HG03521 (cell line): ENCODE measurements at regions not wholly inside any gene's neighbourhood (a gene's known extent, or its start where the extent isn't known, plus 50 kb on each side); places are given as distances from the start of the nearest gene placed in this dataset.

ENCODE experiments used
- ATAC-seq: cut with Tn5 transposase; IDR thresholded peaks from one replicate; pipeline ENCODE4 v1.9.1; 2021; ENCODE audit warnings: mild to moderate bottlenecking, moderate library complexity; ENCODE audit not compliant: unreplicated experiment

- ATAC-seq: no peak
Measured at GRCh38 chr1:60753036-60753900, 329.1 kb upstream of the NFIA start.

- no peak for ATAC-seq
Measured at GRCh38 chr1:60751306-60751705, 331.1 kb upstream of the NFIA start.

- ATAC-seq: no peak
Measured at GRCh38 chr1:60747353-60747752, 335.0 kb upstream of the NFIA start.

DNA sequence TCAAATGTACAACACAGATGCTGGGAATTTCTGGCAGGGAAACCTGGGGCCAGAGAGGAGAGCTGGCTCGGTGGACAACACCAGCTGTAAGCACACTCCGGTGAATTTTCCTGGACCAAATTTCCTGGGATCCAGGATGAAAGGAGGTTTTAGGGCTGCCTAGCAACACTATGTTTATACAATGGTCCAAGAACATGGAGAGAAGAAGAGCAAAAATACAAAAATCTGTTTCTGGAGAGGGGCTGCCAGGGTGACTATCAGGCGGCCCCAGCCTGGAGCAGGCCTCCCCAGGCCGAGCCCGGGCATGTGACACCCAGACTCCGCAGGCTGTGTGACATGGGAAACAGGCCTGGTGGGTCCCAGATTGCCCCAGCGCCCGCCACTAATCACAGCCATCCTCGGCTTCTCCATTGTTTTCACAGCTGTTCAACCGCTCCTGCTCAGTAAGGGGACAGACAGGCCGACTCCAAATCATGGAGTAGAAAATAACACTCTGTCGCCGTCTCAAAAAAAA lies 336.0 kb upstream of the NFIA start:
- no peak for ATAC-seq

DNA sequence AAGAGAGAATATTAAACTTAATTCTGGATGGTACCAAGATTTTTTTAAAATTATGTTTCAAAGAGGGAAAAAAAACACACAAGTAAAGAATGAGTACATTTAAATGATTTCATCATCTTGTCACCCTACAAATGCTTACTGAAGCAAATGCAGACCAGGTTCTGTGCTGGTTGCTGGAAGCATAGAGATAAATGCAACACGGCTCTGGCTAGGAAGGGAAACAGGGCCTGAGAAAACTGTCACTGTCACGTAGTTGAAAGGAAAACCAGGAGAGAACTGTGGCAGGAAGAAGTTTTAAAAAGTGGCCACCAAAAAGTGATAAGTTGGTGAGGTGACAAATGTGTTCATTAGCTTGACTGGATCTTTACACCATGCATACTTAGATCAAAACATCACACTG lies 336.9 kb upstream of the NFIA start:
- no peak for ATAC-seq

DNA sequence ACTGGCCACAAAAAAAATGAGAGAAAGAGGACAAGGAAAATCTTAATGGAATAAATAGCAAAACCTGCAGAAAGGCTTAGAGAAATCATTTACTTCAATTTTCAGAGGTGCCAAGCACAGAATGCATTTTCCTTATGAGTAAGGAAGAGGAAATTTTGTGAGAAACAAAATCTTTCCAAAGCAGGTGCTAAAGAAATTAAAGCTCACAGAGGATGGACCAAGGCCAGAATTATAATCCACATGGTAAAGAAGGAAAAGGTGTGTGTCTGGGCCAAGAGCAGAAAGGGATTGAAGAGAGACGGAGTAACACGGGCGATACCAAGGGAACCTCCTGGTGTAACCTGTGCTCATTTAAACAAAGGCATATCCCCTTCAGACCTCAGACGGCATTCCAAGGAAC lies 340.0 kb upstream of the NFIA start:
- no peak for ATAC-seq

DNA sequence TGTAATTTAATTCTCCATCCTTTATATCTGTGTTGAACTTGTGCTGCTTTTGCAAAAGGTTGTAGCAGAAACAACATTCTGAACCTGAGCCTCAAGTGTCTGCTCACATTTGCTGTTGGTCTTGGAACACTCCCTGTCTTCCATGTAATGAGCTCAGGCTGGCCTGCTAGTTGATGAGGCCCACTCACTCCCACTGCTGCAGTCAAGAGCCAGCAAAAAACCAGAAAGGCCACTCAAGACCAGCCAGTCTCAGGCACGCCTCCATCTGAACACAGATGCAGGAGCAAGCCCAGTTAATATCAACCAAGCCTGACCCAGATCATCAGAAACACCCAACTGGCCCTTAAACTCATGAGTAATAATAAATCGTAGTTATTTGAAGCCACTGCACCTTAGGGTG lies 342.2 kb upstream of the NFIA start:
- no peak for ATAC-seq

DNA sequence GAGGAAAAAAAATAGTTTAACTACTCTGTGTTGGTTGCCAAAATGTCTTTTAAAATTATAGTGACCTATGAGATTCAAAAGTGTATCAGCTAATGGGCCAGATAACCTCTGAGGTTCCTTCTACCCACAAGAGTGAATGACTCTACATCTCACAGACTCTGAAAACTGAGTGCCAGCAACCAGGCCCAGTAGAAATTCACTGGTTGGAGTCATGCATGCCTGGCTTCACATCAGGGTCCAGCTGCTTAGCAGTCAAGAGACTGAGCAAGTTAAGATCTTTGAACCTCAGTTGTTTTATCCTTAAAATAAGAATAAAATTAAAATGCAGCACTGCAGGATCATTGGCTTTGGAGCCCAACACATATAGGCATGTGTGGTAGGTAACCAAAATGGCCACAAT lies 342.6 kb upstream of the NFIA start:
- no peak for ATAC-seq

- no peak for ATAC-seq
Measured at GRCh38 chr1:60732977-60733401, 349.4 kb upstream of the NFIA start.

DNA sequence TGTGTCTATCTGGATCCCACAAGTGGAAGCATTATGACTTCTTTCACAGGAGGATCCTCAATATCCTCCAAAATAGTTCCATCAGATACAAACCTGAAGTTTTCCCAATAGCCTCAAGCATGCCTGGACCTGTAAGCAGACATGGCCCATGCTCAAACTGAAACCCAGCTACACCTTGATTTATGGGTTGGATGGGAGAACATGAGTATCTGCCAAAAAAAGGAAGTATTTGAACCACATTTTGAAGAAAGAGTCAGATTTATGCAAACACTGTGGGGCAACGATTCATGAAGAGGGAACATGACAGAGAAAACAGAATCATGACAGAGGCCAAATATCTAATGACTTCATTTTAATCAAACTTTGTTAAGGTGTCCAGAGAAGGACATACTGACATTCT lies 351.0 kb upstream of the NFIA start:
- ATAC-seq: no peak

- ATAC-seq: no peak
Measured at GRCh38 chr1:60727552-60727951, 354.8 kb upstream of the NFIA start.

DNA sequence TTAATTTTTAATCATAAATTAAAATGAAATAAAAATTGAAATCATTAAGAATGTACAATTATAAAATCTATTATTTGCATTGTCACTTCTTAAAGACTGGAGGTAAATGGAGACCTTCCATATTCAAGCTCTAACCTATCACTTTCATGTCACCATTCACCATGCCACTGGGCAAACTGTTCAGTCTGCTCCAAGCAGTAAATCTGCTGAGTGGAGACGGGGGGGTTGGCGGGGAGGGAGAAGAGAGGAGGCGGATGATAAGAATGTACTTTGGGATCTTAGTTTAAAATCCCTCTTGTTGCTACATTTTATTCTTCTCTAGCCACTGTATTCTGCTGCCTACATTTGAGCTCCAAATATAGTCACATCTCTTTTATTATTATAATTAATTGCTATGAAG lies 365.9 kb upstream of the NFIA start:
- ATAC-seq: no peak

DNA sequence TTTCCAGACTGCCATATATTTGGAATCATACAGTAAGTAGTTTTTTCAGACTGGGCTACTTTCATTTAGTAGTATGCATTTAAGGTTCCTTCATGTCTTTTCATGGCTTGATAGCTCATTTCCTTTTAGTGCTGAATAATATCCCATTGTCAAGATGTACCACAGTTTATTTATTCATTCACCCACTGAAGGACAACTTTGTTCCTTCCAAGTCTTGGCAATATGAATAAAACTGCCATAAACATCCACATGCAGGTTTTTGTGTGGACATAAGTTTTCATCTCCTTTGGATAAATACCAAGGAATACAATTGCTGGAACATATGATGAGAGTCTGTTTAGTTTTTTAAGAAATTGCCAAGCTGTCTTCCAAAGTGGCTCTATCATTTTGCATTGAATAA lies 366.4 kb upstream of the NFIA start:
- ATAC-seq: no peak

GRCh38 chr1:60709426-60709825 lies 372.9 kb upstream of the NFIA start:
- ATAC-seq: no peak

DNA sequence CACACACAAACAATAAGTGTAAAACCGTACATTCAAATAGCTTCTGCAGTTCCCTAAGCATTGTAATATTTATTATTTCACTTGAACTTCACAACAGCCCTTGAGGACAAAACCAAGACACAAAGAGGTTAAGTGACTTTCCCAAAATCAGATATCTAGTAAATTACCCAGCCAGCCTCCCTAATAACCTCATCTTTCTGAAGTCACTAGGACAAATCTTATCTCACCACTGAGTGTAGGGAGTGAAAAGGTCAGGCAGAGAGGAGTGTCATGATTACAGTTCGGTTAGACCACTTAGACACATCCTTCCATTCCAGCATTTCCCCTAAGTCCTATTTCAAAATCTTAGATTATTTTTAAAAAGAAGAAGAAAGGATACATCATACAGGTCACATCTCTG lies 377.3 kb upstream of the NFIA start:
- ATAC-seq: no peak

- ATAC-seq: no peak
Measured at GRCh38 chr1:60703155-60703554, 379.2 kb upstream of the NFIA start.

DNA sequence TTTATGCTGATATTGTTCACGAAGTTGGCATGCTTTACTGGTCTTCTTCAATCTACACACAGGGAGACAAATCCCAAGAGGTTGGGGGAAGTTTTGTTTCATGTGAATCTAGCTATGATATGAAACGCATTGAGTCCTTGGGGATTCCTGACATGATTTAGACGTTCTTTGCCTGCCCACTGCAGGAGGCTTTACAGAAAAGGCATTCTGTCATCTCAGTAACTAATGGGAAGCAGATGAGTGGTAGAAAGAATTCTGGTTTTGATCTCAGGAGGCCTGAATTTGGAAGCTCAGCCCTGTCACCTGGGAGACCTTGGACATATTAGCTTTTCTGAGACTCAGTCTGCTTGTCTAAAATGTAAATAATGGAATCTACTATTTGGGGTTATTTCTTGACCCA lies 383.0 kb upstream of the NFIA start:
- no peak for ATAC-seq

DNA sequence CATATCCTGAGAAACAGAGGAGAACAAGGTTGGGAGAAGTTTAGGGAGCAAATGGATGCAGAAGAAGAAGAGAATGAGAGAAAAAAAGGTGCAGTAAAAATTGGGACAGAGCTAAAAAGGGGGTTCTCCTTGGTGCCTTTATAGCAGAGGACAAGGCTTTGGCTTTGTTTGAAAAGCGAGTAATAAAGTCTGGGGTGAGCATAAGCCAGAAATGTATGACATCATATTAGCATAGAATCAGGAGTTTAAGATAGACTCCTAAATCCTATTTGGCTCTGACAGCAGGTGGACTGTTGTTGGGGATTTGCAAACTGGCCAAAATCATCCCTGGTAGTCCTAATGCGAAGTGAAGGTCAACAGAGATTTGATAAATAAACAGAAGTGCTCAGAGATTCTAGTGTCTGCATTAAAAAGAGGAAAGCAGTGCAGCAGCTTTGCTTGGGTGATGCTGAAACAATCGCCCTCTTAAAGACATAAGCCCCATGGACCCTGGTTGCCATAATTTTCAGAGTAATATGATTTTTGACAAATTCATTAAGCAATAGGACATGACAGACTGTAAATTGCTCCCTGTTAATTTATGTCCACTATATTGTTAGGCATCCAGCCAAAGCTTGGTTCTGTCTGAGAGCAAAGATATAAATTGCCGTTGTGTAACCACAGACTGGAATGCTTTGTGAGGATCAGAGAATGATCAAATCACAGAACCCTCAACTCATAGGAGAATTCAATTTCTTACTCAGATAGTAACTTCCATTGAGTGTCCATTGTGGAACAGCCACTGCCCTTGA lies 385.0 kb upstream of the NFIA start:
- no peak for ATAC-seq

DNA sequence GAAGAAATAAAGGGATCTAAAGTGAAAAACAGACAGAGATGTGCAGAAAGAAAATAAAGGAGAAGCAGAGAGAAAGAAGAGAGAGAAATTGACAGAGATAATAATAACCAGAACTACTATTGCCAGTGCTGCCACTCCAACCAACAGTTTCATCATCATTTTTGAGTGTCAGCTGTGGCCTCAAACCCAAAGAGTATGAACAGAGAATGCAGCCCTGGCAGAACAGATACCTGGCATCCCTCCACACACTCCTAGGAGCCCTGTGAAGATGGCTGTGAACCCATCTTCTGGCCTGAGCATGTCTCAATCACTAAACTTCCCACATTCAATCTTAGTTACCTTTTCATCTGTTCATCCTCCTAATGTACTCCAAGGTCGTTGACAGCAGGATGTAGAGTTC lies 385.8 kb upstream of the NFIA start:
- ATAC-seq: no peak

GRCh38 chr1:60695716-60696171 lies 386.6 kb upstream of the NFIA start:
- no peak for ATAC-seq

DNA sequence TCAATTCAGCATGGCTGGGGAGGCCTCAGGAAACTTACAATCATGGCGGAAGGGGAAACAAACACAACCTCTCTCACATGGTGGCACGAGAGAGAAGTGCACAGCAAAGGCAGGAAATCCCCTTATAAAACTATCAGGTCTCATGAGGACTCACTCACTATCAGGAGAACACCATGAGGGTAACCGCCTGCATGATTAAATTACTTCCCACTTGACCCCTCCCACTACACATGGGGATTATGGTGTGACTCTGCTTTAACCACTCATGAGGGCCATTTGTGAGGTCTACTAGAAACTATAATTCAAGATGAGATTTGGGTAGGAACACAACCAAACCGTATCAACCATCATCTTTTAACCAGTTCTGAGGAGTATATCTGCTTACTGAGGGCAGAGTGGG lies 387.4 kb upstream of the NFIA start:
- no peak for ATAC-seq

- ATAC-seq: no peak
Measured at GRCh38 chr1:60692031-60692430, 390.3 kb upstream of the NFIA start.
